HG02623 (cell line): ENCODE measurements at regions not wholly inside any gene's neighbourhood (a gene's known extent, or its start where the extent isn't known, plus 50 kb on each side); places are given as distances from the start of the nearest gene placed in this dataset.

ENCODE experiments used
- ATAC-seq: cut with Tn5 transposase; IDR thresholded peaks from one replicate; pipeline ENCODE4 v1.9.1; 2021; ENCODE audit warnings: moderate library complexity; ENCODE audit not compliant: unreplicated experiment

DNA sequence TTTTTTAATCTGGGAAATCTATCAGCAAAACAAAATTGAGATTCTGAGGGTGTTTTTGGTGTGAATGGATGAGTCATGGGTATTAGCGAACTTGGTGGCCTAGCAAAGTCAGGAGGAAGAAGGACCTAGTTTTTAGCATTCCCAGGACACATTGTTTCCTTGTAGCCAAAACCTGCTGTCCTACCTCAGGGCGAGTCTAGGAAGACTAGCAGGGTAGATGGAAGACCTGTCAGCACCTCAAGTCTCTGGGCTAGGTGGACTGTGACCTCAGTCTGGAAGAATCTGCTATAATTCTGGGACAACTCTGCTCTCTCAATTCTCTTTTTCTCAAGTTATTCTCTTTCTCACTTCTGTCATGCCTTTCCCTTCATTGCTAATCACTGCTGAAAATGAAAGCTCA lies 1399.3 kb upstream of the LRRTM1 start:
- no peak for ATAC-seq

DNA sequence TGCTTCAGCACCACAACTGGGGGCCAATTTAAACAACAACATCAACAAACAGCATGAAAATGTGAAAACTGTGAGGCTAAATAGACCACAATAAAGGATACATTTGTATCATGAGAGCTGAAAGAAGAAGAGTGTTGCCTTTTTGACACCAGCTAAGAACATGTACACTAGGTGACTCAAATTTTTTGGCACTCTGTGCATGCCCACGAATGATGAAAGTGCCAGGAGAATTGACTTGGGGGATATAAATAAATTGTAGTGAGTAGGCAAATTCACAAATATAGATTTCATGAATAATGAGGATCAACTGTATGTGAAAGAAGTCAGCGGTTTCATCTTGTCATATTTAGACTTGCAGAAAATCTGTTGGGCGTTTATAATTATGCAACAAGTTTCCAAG lies 1388.0 kb upstream of the LRRTM1 start:
- no peak for ATAC-seq

DNA sequence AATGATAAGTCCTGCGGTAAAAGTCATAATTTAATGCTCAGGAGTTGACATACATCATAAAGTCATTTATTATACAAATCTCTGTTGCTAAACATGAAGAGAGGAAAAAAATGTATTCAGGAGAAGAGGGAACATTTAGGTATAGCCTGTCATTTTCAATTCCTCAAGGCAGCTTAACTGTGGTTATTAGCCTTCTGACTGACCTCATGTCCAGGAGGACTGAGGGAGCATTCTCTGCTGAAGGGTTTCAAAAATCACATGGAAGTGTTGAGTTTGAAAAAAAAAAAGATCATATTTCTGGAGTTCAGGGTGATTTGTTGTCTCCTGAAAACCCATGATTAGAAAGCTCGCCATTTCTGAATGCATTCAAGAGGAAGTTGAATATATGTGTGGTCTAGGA lies 1371.1 kb upstream of the LRRTM1 start:
- no peak for ATAC-seq

DNA sequence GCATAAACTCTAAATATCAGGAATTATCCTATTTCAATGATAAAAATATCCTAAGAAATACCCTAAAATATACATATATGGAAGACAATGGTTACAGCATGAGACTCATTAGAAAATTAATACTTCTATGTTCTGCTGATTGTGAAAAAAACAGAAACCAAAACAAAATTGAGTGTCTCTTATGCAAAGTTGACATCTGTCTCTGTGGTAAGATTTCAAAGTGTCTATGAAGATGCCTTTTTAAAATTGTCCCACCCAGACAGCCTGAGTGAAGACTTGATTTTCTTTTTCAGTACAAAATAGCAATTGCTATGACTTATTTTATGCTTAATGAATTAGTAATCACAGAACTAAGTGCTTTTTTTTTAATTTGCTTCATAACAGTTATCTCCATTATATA lies 1368.4 kb upstream of the LRRTM1 start:
- no peak for ATAC-seq

DNA sequence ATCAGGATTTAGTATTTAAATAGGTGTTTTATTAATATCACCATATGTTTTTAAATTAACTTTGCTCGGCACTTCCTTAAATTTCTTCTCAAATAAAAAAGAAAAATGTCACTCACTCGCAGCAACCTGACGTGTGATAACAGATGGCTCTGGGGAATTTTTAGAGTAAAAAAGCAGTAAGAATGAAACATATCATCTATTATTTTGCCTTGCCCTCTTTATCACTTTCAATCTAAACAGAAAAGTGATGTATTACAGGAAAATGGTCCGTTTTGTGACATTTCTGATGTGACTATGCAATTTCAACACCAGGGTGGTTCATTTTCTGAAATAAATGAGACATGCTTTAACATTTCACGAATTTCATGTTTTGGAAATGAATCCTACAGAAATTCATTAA lies 1368.0 kb upstream of the LRRTM1 start:
- ATAC-seq = no peak

DNA sequence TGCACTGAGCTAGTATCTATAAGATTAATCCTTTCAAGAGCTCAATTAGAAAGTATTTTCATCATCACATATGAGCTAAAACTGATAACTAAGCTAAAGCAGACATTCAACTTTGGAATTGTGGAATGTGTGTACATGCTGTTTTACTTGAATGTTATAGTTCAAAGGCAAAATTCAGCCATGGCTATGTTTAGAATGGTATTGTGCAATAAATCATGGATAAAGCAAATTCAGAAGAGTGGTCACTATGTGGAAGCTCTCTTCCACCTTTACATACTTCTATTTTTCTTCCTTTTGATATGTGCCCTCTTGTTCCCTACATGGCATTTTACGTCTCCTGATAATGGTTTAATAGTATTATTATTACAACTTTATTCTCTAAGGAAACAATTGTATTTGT lies 1366.3 kb upstream of the LRRTM1 start:
- no peak for ATAC-seq

DNA sequence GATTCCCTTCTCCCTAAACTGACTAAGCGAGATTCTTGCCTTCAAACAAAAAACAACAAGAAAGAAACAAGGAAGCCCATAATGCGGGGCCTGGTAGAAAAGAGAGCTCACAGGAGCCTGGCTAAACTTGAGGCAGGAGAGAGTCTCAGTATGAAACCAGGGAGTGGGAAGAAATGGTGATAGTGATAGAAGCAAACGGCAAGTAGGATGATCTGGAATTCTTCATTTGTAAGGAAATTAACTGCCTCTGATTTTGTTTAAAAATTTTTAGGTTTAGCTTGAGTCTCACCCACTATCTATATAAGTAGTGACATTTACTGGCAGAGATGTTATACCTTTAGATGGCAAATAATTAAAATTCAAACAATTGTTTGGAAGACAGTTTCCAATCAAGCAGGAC lies 1356.5 kb upstream of the LRRTM1 start:
- ATAC-seq = no peak

DNA sequence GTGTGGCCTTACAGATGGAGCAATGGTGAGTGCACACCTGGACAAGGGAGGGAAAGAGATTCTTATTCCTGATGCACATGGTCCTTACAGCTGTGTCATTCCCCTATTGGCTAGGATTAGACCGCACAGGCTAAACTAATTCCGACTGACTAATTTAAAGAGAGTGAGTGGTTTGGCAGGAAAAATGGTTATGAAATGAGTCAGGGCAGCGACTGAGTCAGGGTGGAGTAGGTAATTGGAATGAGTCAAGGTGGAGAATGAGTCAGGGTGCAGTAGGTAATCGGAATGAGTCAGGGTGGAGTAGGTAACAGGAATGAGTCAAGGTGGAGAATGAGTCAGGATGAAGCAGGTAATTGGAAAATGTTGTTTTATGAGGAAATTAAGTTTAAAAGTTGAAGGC lies 1353.7 kb upstream of the LRRTM1 start:
- ATAC-seq = no peak

DNA sequence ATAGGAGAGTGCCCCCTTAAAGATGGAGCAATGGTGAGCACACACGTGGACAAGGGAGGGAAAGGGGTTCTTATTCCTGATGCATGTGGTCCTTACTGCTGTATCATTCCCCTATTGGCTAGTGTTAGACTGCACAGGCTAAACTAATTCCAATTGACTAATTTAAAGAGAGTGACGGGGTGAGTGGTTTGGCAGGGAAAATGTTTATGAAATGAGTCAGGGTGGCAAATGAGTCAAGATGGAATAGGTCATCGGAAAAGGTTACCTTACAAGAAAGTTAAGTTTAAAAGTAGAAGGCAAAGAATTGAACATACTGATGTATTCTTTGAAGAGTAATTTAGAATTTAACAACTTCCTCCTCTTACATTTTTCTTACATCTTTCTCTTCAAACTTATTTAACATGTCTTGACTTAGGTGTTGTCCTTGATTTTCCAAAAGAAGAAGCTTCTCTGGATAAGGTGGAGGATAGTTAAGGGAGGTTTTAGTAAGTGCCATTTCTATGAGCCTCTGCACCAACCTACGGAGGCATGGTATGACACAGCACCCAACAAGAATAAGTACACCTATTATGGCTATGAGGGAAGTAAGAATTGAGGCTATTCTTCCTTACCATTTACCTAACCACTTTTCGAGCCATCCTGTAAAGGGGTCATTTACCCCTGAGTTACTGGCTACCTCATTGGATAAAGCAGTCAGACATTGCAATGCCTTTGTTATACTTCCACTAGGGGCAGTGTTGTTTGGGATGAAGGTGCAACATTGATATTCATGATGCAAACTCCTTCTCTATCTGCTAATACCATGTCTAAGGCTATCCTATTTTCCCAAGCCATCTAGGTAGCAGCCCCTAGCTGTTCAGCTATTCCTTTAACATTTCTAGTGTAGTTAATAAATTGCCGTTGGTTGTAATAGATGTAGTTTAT lies 1345.8 kb upstream of the LRRTM1 start:
- no peak for ATAC-seq

DNA sequence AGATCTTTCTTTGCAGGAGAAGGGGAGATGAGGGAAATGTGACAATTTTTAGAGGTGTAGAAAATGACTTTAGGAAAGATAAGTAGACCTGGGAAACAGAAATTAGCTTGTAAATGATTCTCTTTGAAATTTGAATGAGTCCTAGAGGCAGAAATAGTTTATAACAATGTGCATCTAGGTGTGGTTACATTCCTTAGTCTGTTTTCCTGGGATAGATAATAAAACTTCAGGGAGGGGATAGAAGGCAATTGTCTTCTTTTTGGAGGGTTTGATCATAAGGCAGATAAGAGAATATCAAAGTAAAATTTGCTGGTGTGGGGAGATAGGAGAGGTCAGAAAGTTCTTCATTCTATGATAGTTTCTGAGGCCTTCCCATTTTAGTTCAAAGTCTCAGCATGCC lies 1344.3 kb upstream of the LRRTM1 start:
- ATAC-seq = no peak

DNA sequence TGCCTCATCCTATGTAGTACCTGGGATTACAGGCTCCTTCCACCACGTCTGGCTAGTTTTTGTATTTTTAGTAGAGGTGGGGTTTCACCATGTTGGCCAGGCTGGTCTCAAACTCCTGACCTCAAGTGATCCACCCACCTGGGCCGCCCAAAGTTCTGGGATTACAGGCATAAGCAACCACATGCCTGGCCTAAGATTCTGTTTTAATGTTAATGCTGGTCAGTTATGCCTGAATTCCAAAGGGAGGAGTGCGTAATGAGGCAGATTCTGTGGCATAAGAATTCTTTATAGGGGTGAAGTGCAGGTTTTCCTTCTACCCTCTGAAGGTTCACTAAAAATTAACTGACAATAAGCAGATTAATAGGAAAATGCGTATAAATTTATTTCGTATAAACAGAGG lies 1343.8 kb upstream of the LRRTM1 start:
- no peak for ATAC-seq

DNA sequence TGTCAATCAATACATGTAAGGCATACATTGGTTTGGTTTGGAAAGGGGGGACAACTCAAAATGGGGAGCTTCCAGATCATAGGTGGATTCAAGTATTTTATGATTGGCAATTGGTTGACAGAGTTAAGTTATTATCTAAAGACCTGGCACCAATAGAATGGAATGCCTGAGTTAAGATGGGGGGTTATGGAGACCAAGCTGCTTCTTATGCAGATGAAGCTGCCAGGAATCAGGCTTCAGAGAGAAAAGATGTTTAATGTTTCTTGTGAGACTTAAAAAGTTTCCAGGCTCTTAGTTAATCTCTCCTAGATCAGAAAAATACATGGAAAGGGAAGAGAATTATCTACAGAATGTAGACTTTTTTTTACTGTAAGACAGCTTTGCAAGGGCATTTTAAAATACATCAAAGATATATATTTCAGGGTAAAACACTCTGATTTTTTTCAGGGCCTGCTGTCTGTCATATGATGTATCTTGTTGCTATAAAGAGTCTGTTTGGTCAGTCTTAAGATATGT lies 1343.2 kb upstream of the LRRTM1 start:
- ATAC-seq = no peak

DNA sequence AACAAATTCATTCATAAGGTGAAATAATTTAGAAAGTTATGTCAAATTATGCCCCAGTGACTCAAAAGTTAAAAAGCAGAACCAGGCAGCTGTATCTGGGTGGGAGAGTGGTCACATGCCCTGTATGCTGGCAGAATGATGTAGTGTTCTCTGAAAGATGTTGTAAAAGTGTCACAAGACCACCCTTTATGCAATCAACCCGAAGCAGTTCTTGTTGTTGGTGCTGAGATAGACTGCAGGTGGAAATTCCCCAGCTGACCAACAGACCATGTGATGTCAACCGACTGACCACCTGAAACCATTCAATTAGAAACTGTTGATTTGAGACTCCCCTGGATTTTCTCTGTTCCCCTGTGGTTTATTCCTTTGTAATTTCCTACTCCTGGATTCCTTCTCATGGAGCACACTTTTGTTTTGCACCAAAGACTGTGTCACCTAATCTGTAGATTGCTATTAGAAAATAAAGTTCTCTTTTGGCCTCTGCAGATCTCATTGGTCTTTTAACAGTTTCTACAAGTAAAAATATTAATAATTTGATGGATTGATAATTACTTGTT lies 1341.3 kb upstream of the LRRTM1 start:
- ATAC-seq = no peak

DNA sequence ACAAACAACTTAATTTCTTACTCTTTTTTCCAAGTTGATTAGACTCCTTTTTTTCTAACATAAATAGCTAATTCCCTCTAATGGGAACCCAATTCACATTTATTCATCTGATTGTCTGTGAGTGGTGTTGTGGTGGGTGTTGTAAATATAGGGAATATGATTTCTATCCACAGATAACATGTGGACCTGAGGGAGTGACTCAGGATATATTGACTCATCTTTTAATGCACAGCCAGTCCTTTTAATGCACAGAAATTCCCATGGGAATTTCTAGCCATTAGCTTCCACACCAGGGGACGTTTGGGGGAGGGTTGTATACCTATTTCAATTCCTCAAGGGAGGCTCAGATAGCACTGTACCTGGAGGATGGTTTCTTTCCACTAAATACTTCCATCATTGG lies 1339.6 kb upstream of the LRRTM1 start:
- ATAC-seq = no peak

DNA sequence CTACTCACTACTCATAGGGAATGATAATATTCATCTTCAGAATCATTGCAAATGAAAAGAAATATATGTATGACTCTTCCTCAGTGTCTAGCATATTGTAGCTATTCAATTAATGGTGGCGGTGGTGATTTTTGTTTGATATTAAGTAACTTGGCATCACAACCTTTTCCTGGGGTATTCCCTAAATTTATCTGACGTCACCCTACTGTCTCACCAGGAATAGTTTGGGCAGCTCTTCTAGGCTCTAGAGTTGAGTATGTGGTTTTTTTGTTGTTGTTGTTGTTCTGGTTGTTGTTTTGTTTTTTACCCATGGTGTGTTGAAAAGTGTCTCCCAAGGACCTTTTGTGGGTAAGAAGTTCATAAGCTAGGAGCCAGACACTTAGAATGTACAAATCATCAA lies 1320.3 kb upstream of the LRRTM1 start:
- ATAC-seq = no peak

DNA sequence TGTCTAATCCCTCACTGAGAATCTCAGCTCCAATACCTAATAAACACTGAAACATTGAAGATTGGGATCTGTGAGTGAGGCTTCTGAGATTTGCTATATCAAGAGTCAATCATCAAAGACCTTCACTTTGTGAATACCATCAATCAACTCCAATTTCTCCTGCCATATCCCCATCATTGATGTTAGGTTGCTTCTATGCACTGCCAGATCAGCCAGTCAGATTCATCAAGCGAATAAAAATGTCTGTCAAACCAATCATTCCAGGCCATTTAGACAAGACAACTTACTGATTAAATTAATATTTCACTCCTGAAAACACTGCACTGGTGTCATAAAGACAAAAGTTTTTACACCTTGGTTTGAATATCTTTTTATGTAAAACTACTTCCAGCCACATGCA lies 1295.5 kb upstream of the LRRTM1 start:
- ATAC-seq = no peak

DNA sequence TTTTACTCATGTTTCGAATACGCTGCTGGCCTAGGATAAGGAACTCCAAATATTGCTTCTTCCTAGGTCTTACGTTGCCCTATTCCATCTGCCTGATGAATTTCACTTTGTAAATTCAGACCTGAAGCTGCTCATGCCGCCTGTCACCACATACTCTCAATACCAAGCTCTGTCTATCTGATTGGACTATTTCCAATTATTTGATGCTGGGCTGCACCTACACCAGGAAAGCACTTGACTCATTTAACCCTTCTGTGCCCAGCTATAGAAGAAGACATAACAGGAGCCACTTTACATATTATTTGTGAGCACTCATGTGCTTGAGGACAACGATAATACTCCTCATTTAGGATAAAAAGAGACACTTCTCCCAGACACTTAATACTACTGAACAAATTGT lies 1293.9 kb upstream of the LRRTM1 start:
- no peak for ATAC-seq

DNA sequence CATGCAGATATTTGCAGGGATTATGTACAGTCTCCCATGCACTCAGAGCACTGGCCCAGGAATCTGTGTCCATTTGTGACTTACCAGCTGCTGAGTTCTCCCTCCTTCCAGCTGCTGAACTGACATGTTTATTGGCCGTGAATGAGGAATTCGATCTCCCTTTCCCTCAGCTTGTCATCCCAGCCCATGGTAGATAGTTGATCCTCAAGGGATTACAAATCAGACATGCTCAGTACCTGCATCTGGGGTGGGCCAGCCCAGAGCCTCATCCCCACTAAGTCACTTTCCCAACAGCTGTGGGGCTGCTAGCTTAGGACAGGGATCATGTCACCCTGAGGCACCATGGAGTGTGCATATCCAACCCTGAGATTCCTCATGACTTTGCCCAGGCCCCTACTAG lies 1284.9 kb upstream of the LRRTM1 start:
- no peak for ATAC-seq

DNA sequence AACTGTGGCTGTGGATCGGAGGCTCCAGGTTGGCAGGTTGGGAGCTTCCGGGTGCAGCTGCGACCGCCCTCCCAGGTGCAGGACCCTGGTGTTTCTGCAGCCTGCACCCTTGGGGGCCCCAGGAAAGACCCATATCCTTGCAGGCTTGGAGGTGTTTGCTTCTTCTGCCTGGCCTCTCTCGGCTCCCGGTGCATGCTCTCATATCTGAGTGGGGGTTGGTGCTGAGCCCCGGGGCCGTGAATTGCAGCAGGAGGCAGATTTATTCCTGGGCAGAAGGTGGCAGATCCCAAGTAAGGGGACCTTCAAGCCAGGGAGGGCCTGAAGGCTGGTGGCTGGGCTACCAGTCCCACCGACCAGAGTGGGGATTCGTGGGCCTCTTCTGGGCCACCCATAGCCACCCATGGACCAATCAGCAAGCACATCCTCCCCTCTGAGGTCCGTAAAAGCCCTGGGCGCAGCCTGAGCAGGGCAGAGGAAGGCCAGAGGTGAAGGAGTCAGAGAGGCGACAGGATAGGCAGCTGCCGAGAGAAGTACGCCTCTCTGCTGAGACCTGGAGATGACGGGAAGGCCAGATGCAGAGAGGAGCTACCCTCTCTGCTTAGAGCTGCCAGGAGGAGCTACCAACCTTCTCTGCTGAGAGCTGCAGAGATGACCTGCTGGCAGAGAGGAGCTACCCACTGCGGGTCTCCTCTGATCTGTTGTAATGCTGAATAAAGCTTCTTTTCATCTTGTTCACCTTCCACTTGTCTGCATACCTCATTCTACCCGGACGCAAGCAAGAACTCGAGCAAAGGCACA lies 1279.0 kb upstream of the LRRTM1 start:
- ATAC-seq = no peak

DNA sequence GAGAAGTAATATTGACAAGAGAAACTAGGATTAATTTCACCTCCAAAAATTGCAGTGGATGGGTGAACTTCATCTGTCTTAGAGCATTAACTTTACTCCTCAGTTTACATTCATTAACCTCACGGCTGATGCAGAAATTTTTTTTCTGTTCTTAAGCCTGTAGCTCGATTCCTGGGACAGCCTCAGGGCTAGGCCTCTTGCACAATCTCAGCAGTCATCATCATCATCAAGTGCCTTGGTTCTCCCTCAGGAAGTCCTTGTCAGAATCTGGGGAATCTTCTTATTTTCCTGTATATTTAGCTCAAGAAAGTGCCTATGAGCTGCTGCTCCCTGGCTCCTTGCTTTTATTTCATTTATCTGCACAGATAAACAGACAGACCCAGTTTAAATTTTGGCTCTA lies 1272.2 kb upstream of the LRRTM1 start:
- no peak for ATAC-seq

DNA sequence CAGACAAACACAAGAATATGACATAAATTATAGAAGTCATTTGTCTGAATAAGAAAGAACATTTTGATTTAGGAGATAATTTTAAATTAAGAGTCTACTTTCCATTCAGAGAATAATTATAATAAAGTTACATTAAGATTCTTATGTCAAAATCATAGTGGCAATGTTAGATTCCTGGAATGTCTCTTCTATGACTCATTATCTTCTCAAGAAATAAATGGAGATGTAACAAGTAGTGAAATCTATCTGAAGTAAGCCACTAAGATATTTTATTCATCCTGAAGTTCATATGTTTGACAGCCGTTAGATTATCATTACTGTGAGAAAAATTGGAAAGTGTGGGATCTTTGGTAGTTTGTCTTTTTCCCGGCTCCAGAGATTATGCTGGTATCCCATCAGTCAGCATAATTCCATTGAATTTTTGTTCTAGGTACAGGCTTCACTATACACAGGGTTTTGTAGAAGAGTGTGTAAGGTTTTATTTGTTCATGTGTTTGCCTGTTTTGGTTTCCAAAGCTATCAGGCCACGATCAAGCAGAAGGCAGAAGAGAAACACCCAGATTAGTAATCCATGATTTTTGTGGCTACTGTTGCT lies 1246.6 kb upstream of the LRRTM1 start:
- ATAC-seq = no peak
